Gastroesophageal sphincter (tissue), 4 donors: ENCODE measurements at regions not wholly inside any gene's neighbourhood (a gene's known extent, or its start where the extent isn't known, plus 50 kb on each side); places are given as distances from the start of the nearest gene placed in this dataset.

Source experiments
- ATAC-seq: fragments of 150-250 bp; one replicate; pipeline ENCODE4 v1.9.1; 2016; ENCODE audit warnings: mild to moderate bottlenecking, moderate library complexity
- H3K27ac ChIP-seq, 4 donors: fragments of 200-600 bp; sonication (generic) in 3 of 4; 1 replicate in 3 of 4; 2 replicates in 1 of 4; pipeline ENCODE4 v1.5.1; 2016 to 2019
- H3K27me3 ChIP-seq: fragments of 200-600 bp; sonication (generic); one replicate; pipeline ENCODE4 v1.5.1; 2019
- H3K36me3 ChIP-seq, 2 donors: fragments of 200-600 bp; sonication (generic); one replicate each; pipeline ENCODE4 v1.5.1; 2019; ENCODE audit warnings: control low read depth in 1 of 2
- H3K4me1 ChIP-seq, 3 donors: fragments of 200-600 bp; sonication (generic); 1 replicate in 2 of 3; 2 replicates in 1 of 3; pipeline ENCODE4 v1.5.1; 2016 to 2019; ENCODE audit warnings: control low read depth in 2 of 3
- H3K4me3 ChIP-seq, 2 donors: fragments of 200-600 bp; sonication (generic); one replicate each; pipeline ENCODE4 v1.5.1; 2019; ENCODE audit warnings: mild to moderate bottlenecking in 1 of 2, moderate library complexity in 1 of 2
- H3K9me3 ChIP-seq, 3 donors: fragments of 200-600 bp; sonication (generic); one replicate each; pipeline ENCODE4 v1.5.1; 2017 to 2019; ENCODE audit warnings: control low read depth in 2 of 3
- CTCF ChIP-seq, 4 experiments: fragments of 200-600 bp in 2 of 4; fragments of 450-650 bp in 2 of 4; sonication (generic) in 1 of 4; IDR thresholded peaks; one replicate each; pipeline ENCODE4 v1.5.1; 2017 to 2019; ENCODE audit warnings: antibody characterized with exemption in 4 of 4, mild to moderate bottlenecking in 2 of 4, moderate library complexity in 2 of 4
- EP300 ChIP-seq: sonication (generic); formaldehyde crosslinking; IDR thresholded peaks from one replicate; pipeline ENCODE4 v1.6.1; 2017; ENCODE audit warnings: antibody characterized with exemption, mild to moderate bottlenecking
- POLR2A ChIP-seq, 2 donors: fragments of 450-650 bp; IDR thresholded peaks; one replicate each; pipeline ENCODE4 v1.6.1; 2017; ENCODE audit warnings: antibody characterized with exemption in 2 of 2, mild to moderate bottlenecking in 2 of 2, moderate library complexity in 1 of 2
- POLR2AphosphoS5 ChIP-seq: sonication (generic); formaldehyde crosslinking; IDR thresholded peaks from one replicate; pipeline ENCODE4 v1.6.1; 2017; ENCODE audit warnings: antibody characterized with exemption
- WGBS, 2 donors: methylation state at CpG; one replicate each; pipeline ENCODE4 v1.1.5; 2018; ENCODE audit warnings: low coverage in 1 of 2; 5-methylcytosine and 5-hydroxymethylcytosine counted together

DNA sequence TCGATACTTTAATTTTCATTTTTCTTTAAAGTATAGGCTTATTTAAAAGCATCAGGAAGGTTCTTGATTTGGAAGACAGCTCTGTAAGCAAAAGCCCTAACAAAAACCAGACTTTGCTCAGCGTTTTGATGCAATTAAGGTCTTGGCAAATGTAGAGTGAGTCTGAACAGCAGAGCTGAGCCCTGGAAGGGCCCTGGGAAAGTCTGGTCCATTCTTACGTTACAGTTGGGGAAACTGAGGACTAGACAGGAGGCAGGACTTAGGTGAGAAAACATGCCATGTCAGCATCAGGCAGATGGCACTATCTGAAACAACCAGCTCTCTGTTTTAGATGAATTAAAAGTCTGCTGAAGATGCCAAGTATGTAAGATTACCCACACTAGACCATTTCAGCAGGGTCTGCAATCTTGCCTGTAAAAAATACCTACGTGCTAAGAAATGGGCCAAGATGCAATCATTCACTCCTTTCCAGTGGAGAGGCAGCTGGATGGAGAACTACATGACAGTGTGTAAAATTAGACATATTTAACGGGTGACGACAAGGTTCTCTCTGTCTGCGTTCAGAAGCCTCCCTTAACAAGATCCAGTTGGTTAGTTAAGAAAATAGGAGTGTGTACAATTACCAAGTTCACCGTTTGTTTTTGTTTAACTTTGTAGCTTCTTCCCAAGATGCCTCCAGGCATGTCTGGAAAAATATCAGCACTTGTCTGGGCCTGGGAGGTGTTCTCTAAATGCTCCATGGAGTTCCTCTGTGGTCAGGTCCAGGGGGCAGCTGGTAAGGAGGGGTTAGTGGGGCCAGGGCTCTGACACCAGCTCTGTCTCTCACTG is 502.3 kb upstream of the ZMIZ1 start:
- no peak for TF ChIP-seq POLR2A (IDR thresholded peaks at IDR 0.05)
- TF ChIP-seq POLR2AphosphoS5: no peak
- no peak for TF ChIP-seq CTCF (IDR thresholded peaks at IDR 0.05)
- Histone ChIP-seq H3K9me3 (no peaks in the 10 kb centered on the region), H3K27ac (peak overlapping the region in 3 of 4 donors; percentile 23 to 47 (median 42)), H3K27me3 (no peaks in the 10 kb centered on the region), H3K4me1 (peaks cover 0 to 41% (median 12%) of the 10 kb centered on the region in 3 donors), H3K36me3 (no peaks in the 10 kb centered on the region), H3K4me3 (no peak overlapping the region)
- WGBS, 2 donors: 35 to 36% methylated on average over 6 to 8 of the region's 8 CpGs
- no peak for ATAC-seq

GRCh38 chr10:78567680-78568455 is 500.9 kb upstream of the ZMIZ1 start:
- WGBS, 2 donors: 80 to 84% methylated on average over 8 of the region's 10 CpGs
- TF ChIP-seq POLR2A (IDR thresholded peaks at IDR 0.05): no peak
- no peak for TF ChIP-seq CTCF (IDR thresholded peaks at IDR 0.05)
- no peak for TF ChIP-seq POLR2AphosphoS5
- TF ChIP-seq EP300: no peak
- H3K9me3 ChIP-seq: no peaks in the 10 kb centered on the region
- no peaks in the 10 kb centered on the region for H3K36me3 ChIP-seq
- H3K27me3 ChIP-seq: no peaks in the 10 kb centered on the region
- H3K4me1 ChIP-seq: peaks cover 0 to 54% (median 20%) of the 10 kb centered on the region in 3 donors
- H3K4me3 ChIP-seq: no peak overlapping the region
- H3K27ac ChIP-seq: no peak overlapping the region
- no peak for ATAC-seq

DNA sequence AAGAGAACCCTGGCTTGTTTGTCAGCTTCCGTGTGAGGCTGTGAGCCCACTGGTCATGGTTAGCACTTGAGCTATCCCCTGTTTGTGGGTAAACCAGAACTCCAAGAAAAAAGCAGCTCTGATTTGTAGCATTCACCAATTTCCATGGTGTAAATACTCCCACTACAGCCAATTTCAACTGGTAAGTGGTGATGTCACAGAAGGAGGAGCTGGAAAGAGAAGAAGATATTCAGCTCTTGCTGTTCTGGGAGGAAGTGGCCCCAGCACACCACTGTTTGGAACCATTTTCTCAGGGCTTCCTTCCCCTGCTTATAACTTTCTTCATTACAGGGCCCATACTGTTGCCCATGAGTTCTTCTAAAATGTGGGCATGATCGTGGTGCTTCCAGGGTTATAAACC is 500.1 kb upstream of the ZMIZ1 start:
- no peak for ATAC-seq
- Histone ChIP-seq H3K4me3 (no peak overlapping the region), H3K27me3 (no peaks in the 10 kb centered on the region), H3K36me3 (no peaks in the 10 kb centered on the region), H3K27ac (no peak overlapping the region), H3K9me3 (no peaks in the 10 kb centered on the region), H3K4me1 (peaks cover 0 to 52% (median 17%) of the 10 kb centered on the region in 3 donors)
- 89 to 100% methylated on average over 2 of the region's 2 CpGs for WGBS, 2 donors
- TF ChIP-seq POLR2AphosphoS5 (no peak), EP300 (no peak), CTCF (IDR thresholded peaks at IDR 0.05) (no peak), POLR2A (IDR thresholded peaks at IDR 0.05) (no peak)

GRCh38 chr10:78570633-78571235 is 498.0 kb upstream of the ZMIZ1 start:
- Histone ChIP-seq H3K4me1 (peaks cover 0 to 48% (median 17%) of the 10 kb centered on the region in 3 donors), H3K36me3 (no peaks in the 10 kb centered on the region), H3K27me3 (no peaks in the 10 kb centered on the region), H3K27ac (peak overlapping the region in 3 of 4 donors; percentile 51 to 76 (median 59)), H3K9me3 (no peaks in the 10 kb centered on the region), H3K4me3 (no peak overlapping the region)
- TF ChIP-seq CTCF (IDR thresholded peaks at IDR 0.05) (no peak), POLR2A (IDR thresholded peaks at IDR 0.05) (no peak), EP300 (no peak), POLR2AphosphoS5 (peak; percentile 19)
- WGBS, 2 donors: 28 to 37% methylated on average over 2 to 4 of the region's 7 CpGs
- no peak for ATAC-seq
